Nephron progenitor cell (in vitro differentiated cells): ENCODE measurements at regions not wholly inside any gene's neighbourhood (a gene's known extent, or its start where the extent isn't known, plus 50 kb on each side); places are given as distances from the start of the nearest gene placed in this dataset.
"Not testable (repeated sequence)": the region's sequence is repeated elsewhere in the genome, so short reads cannot be mapped to it uniquely, and the experiment has no call there.

Experiments
- DNase-seq: peaks from one replicate; pipeline ENCODE4 v3.0.0; 2021
- H3K27ac Mint-ChIP-seq: 2 replicates; pipeline ENCODE4 v1.8.0; 2021; ENCODE audit warnings: mild to moderate bottlenecking, moderate library complexity, mixed read lengths
- H3K27me3 Mint-ChIP-seq: 2 replicates; pipeline ENCODE4 v1.8.0; 2021; ENCODE audit warnings: mild to moderate bottlenecking, low read depth, mixed read lengths; ENCODE audit not compliant: poor library complexity
- H3K36me3 Mint-ChIP-seq: 2 replicates; pipeline ENCODE4 v1.8.0; 2021; ENCODE audit warnings: low read depth, mixed read lengths
- H3K4me1 Mint-ChIP-seq: 2 replicates; pipeline ENCODE4 v1.8.0; 2021; ENCODE audit warnings: mixed read lengths
- H3K4me3 Mint-ChIP-seq: 2 replicates; pipeline ENCODE4 v1.8.0; 2021; ENCODE audit warnings: mild to moderate bottlenecking, moderate library complexity, mixed read lengths
- H3K9me3 Mint-ChIP-seq: 2 replicates; pipeline ENCODE4 v1.8.0; 2021; ENCODE audit warnings: mild to moderate bottlenecking, moderate library complexity, mixed read lengths
- TF ChIP-seq, protein P1 (sequence below): fragments of 200-600 bp; sonication (generic); IDR thresholded peaks from 2 replicates; pipeline ENCODE4 v1.5.0; 2021; ENCODE audit warnings: antibody characterized with exemption

- Mint-ChIP-seq H3K36me3 (no peaks in the 10 kb centered on the region), H3K9me3 (peaks cover 5% of the 10 kb centered on the region), H3K4me3 (no peak overlapping the region), H3K27ac (no peak overlapping the region), H3K27me3 (no peaks in the 10 kb centered on the region), H3K4me1 (peaks cover 12% of the 10 kb centered on the region)
- TF ChIP-seq, protein P1, sequence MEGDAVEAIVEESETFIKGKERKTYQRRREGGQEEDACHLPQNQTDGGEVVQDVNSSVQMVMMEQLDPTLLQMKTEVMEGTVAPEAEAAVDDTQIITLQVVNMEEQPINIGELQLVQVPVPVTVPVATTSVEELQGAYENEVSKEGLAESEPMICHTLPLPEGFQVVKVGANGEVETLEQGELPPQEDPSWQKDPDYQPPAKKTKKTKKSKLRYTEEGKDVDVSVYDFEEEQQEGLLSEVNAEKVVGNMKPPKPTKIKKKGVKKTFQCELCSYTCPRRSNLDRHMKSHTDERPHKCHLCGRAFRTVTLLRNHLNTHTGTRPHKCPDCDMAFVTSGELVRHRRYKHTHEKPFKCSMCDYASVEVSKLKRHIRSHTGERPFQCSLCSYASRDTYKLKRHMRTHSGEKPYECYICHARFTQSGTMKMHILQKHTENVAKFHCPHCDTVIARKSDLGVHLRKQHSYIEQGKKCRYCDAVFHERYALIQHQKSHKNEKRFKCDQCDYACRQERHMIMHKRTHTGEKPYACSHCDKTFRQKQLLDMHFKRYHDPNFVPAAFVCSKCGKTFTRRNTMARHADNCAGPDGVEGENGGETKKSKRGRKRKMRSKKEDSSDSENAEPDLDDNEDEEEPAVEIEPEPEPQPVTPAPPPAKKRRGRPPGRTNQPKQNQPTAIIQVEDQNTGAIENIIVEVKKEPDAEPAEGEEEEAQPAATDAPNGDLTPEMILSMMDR, result peak; percentile 66
- no peak for DNase-seq
Observed at GRCh38 chr4:112951362-112952312, 97.8 kb upstream of the ANK2 start.

DNA sequence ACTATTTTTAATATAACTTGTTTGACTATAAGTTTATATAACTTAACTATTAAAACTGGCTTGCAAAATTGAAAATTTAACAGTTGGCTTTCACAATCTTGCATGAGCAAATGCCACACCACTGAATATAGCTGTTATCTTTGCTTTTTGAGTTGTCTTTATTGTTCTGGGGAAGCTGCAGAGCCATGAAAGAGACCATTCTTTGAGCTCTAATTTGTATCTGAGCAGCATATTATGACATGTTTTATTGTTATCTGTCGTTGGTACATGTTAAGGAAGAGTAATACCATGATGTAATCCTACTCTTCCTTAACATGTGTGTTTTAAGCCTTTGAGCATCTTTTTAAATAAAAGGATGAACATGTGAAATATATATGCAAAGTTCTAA lies 97.1 kb upstream of the ANK2 start:
- TF ChIP-seq, protein P1, result no peak
- peaks cover 12% of the 10 kb centered on the region for H3K4me1 Mint-ChIP-seq
- DNase-seq, result no peak
- H3K9me3 Mint-ChIP-seq, result peaks cover 9% of the 10 kb centered on the region
- H3K36me3 Mint-ChIP-seq, result no peaks in the 10 kb centered on the region
- peaks cover 2% of the 10 kb centered on the region for H3K27me3 Mint-ChIP-seq
- H3K27ac Mint-ChIP-seq, result no peak overlapping the region
- no peak overlapping the region for H3K4me3 Mint-ChIP-seq

GRCh38 chr4:112953262-112953661 lies 96.2 kb upstream of the ANK2 start:
- TF ChIP-seq, protein P1, result no peak
- H3K4me3 Mint-ChIP-seq, result no peak overlapping the region
- peaks cover 9% of the 10 kb centered on the region for H3K9me3 Mint-ChIP-seq
- H3K4me1 Mint-ChIP-seq, result peaks cover 9% of the 10 kb centered on the region
- H3K27ac Mint-ChIP-seq, result no peak overlapping the region
- H3K27me3 Mint-ChIP-seq, result peaks cover 3% of the 10 kb centered on the region
- DNase-seq, result no peak
- H3K36me3 Mint-ChIP-seq, result no peaks in the 10 kb centered on the region

DNA sequence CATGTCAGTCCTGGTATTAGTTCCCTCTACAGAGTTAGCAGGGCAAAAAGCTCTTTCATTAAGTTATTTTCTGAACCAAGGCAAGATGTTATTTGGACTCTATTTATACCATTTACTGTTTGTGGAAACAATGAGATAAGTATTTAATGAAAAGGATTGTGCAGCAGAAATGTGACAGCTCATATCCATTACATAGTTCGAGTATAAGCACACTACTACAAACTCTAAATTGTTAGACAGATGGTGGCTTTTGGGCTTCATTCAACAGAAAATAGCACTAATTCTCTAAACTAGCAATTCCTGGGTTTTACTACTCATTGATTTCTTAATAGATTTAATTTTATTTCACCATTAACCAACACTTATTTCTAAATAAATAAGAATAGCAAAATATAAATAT lies 95.2 kb upstream of the ANK2 start:
- H3K4me3 Mint-ChIP-seq, result no peak overlapping the region
- no peak for DNase-seq
- no peaks in the 10 kb centered on the region for H3K4me1 Mint-ChIP-seq
- TF ChIP-seq, protein P1, result no peak
- no peaks in the 10 kb centered on the region for H3K36me3 Mint-ChIP-seq
- H3K9me3 Mint-ChIP-seq, result peaks cover 19% of the 10 kb centered on the region
- H3K27me3 Mint-ChIP-seq, result peaks cover 3% of the 10 kb centered on the region
- no peak overlapping the region for H3K27ac Mint-ChIP-seq

DNA sequence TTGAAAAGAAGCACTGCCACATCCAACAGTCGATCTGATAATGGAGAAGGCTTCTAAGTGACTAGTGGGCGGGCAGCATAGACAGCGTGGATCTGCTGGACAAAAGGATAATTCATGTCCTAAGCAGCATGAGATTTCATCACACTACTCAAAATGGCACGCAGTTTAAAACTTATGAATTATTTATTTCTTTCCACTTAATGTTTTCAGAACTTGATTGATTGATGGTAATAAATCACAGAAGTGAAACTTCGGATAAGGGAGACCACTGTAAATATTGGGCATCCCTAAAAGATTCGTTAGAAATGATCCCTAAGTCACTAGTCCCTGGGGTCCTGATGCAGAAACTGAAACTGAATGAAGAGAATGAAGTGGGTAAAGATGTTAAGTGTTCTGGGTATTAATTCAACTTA lies 93.0 kb upstream of the ANK2 start:
- Mint-ChIP-seq H3K4me1 (no peaks in the 10 kb centered on the region), H3K9me3 (peaks cover 24% of the 10 kb centered on the region), H3K4me3 (no peak overlapping the region), H3K27me3 (peaks cover 3% of the 10 kb centered on the region), H3K36me3 (no peaks in the 10 kb centered on the region), H3K27ac (no peak overlapping the region)
- TF ChIP-seq, protein P1, result no peak
- DNase-seq, result no peak

DNA sequence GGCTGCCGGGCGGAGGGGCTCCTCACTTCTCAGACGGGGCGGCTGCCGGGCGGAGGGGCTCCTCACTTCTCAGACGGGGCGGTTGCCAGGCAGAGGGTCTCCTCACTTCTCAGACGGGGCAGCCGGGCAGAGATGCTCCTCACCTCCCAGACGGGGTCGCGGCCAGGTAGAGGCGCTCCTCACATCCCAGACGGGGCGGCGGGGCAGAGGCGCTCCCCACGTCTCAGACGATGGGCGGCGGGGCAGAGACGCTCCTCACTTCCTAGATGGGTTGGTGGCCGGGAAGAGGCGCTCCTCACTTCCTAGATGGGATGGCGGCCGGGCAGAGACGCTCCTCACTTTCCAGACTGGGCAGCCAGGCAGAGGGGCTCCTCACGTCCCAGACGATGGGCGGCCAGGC lies 91.7 kb upstream of the ANK2 start:
- H3K27me3 Mint-ChIP-seq, DNase-seq, H3K4me3 Mint-ChIP-seq, H3K27ac Mint-ChIP-seq, H3K4me1 Mint-ChIP-seq, H3K36me3 Mint-ChIP-seq: not testable (repeated sequence)
- H3K9me3 Mint-ChIP-seq, result peaks cover 24% of the 10 kb centered on the region
